Sigmoid colon (tissue), 6 donors: ENCODE measurements at regions not wholly inside any gene's neighbourhood (a gene's known extent, or its start where the extent isn't known, plus 50 kb on each side); places are given as distances from the start of the nearest gene placed in this dataset.
"Not testable (repeated sequence)": the region's sequence is repeated elsewhere in the genome, so short reads cannot be mapped to it uniquely, and the experiment has no call there.

Experiments used
- DNase-seq: peaks from one replicate; pipeline ENCODE4 v3.0.0-alpha.2; 2019
- H3K27ac ChIP-seq, 4 donors: fragments of 200-600 bp; sonication (generic); one replicate each; pipeline ENCODE4 v1.5.1; 2016 to 2019; ENCODE audit warnings: mild to moderate bottlenecking in 1 of 4
- H3K27me3 ChIP-seq, 3 donors: fragments of 200-600 bp; sonication (generic); one replicate each; pipeline ENCODE4 v1.5.1; 2019; ENCODE audit warnings: mild to moderate bottlenecking in 1 of 3
- H3K36me3 ChIP-seq, 4 donors: fragments of 200-600 bp; sonication (generic); one replicate each; pipeline ENCODE4 v1.5.1; 2016 to 2019
- H3K4me1 ChIP-seq, 4 donors: fragments of 200-600 bp; sonication (generic); one replicate each; pipeline ENCODE4 v1.5.1; 2017 to 2019
- H3K4me3 ChIP-seq, 4 donors: fragments of 200-600 bp; sonication (generic); one replicate each; pipeline ENCODE4 v1.5.1; 2017 to 2019; ENCODE audit warnings: mild to moderate bottlenecking in 2 of 4, moderate library complexity in 1 of 4
- H3K9me3 ChIP-seq, 4 donors: fragments of 200-600 bp in 3 of 4; sonication (generic) in 3 of 4; one replicate each; pipeline versions ENCODE4 v1.5.1 to v1.6.1; 2013 to 2019
- CTCF ChIP-seq, 4 experiments: fragments of 450-650 bp in 3 of 4; fragments of 200-600 bp in 1 of 4; IDR thresholded peaks; one replicate each; pipeline ENCODE4 v1.5.1; 2016 to 2019; ENCODE audit warnings: antibody characterized with exemption in 4 of 4, mild to moderate bottlenecking in 3 of 4, moderate library complexity in 2 of 4
- EP300 ChIP-seq, 4 donors: sonication (generic); formaldehyde crosslinking; IDR thresholded peaks; one replicate each; pipeline ENCODE4 v1.6.1; 2017; ENCODE audit warnings: antibody characterized with exemption in 4 of 4
- POLR2A ChIP-seq, 2 donors: fragments of 450-650 bp; IDR thresholded peaks; one replicate each; pipeline ENCODE4 v1.6.1; 2016; ENCODE audit warnings: antibody characterized with exemption in 2 of 2, mild to moderate bottlenecking in 2 of 2, moderate library complexity in 2 of 2
- POLR2AphosphoS5 ChIP-seq, 4 donors: sonication (generic); formaldehyde crosslinking; IDR thresholded peaks; one replicate each; pipeline ENCODE4 v1.6.1; 2017; ENCODE audit warnings: antibody characterized with exemption in 4 of 4
- WGBS, 2 donors: extraction: QIAGEN DNeasy Blood & Tissue Kit; methylation state at CpG; one replicate each; pipeline ENCODE4 v1.1.7; 2013; 5-methylcytosine and 5-hydroxymethylcytosine counted together
- intact Hi-C: fragments of 100-400 bp; cut with DNase I; formaldehyde crosslinking; loops from one replicate; pipeline ENCODE4 v1.15.1; 2023
- donor health status: healthy with polysubstance abuse.
- donor health status: healthy.

GRCh38 chr12:39699079-39699478 is 79.5 kb upstream of the ABCD2 start:
- H3K4me1 ChIP-seq, H3K9me3 ChIP-seq, intact Hi-C loops, H3K36me3 ChIP-seq, H3K27me3 ChIP-seq, DNase-seq, H3K4me3 ChIP-seq, H3K27ac ChIP-seq: not testable (repeated sequence)
- 95 to 96% methylated on average over 17 of the region's 17 CpGs for WGBS, 2 donors

- Histone ChIP-seq H3K27ac (no peak overlapping the region), H3K4me1 (no peaks in the 10 kb centered on the region), H3K27me3 (no peaks in the 10 kb centered on the region), H3K4me3 (no peak overlapping the region), H3K9me3 (no peaks in the 10 kb centered on the region), H3K36me3 (no peaks in the 10 kb centered on the region)
- intact Hi-C loops: no loop called here
- no peak for TF ChIP-seq EP300 (IDR thresholded peaks at IDR 0.05)
- TF ChIP-seq POLR2AphosphoS5 (IDR thresholded peaks at IDR 0.05): no peak
- DNase-seq: no peak
- 43 to 74% methylated on average over 4 of the region's 4 CpGs for WGBS, 2 donors
Observed at GRCh38 chr12:39697108-39697507, 77.5 kb upstream of the ABCD2 start.

- Histone ChIP-seq H3K4me3 (no peak overlapping the region), H3K4me1 (no peaks in the 10 kb centered on the region), H3K27ac (no peak overlapping the region), H3K9me3 (no peaks in the 10 kb centered on the region), H3K27me3 (no peaks in the 10 kb centered on the region), H3K36me3 (no peaks in the 10 kb centered on the region)
- DNase-seq: no peak
- peak in 2 of 4 experiments; percentile 6 to 39 for TF ChIP-seq CTCF (IDR thresholded peaks at IDR 0.05)
- TF ChIP-seq POLR2AphosphoS5 (IDR thresholded peaks at IDR 0.05): no peak
- intact Hi-C loops: loop anchor here (5.0 kb wide), 1 partner anchor 375 kb away; no protein-coding TSS in a partner anchor
- WGBS, 2 donors: 77 to 82% methylated on average over 1 of the region's 1 CpG
Observed at GRCh38 chr12:39692258-39692853, 72.8 kb upstream of the ABCD2 start.

- WGBS, 2 donors: 90 to 95% methylated on average over 1 of the region's 1 CpG
- Histone ChIP-seq H3K9me3 (no peaks in the 10 kb centered on the region), H3K4me1 (no peaks in the 10 kb centered on the region), H3K4me3 (no peak overlapping the region), H3K36me3 (no peaks in the 10 kb centered on the region), H3K27ac (no peak overlapping the region), H3K27me3 (no peaks in the 10 kb centered on the region)
- no peak for DNase-seq
- intact Hi-C loops: no loop called here
- no peak for TF ChIP-seq CTCF (IDR thresholded peaks at IDR 0.05)
- TF ChIP-seq POLR2A (IDR thresholded peaks at IDR 0.05): no peak
- TF ChIP-seq POLR2AphosphoS5 (IDR thresholded peaks at IDR 0.05): no peak
- no peak for TF ChIP-seq EP300 (IDR thresholded peaks at IDR 0.05)
Observed at GRCh38 chr12:39685854-39686657, 66.5 kb upstream of the ABCD2 start.

GRCh38 chr12:39682689-39683477 is 63.3 kb upstream of the ABCD2 start:
- Histone ChIP-seq H3K4me3 (no peak overlapping the region), H3K36me3 (no peaks in the 10 kb centered on the region), H3K4me1 (no peaks in the 10 kb centered on the region), H3K27ac (no peak overlapping the region), H3K27me3 (no peaks in the 10 kb centered on the region), H3K9me3 (no peaks in the 10 kb centered on the region)
- 65 to 77% methylated on average over 4 of the region's 4 CpGs for WGBS, 2 donors
- DNase-seq: no peak
- intact Hi-C loops: no loop called here
- TF ChIP-seq POLR2AphosphoS5 (IDR thresholded peaks at IDR 0.05): no peak
- no peak for TF ChIP-seq POLR2A (IDR thresholded peaks at IDR 0.05)
- no peak for TF ChIP-seq CTCF (IDR thresholded peaks at IDR 0.05)
- no peak for TF ChIP-seq EP300 (IDR thresholded peaks at IDR 0.05)
